Activated naive CD4-positive, alpha-beta T cell treated with anti-CD3 and anti-CD28 coated beads, Interleukin-2, amount 10 ng/mL, durations not matched to agents 7 days and 5 days (primary cell): ENCODE measurements at regions not wholly inside any gene's neighbourhood (a gene's known extent, or its start where the extent isn't known, plus 50 kb on each side); places are given as distances from the start of the nearest gene placed in this dataset.
"Not testable (repeated sequence)": the region's sequence is repeated elsewhere in the genome, so short reads cannot be mapped to it uniquely, and the experiment has no call there.

ENCODE experiments used
- CTCF ChIA-PET: fragments of 350-600 bp; sonication (Branson Sonifier 250); formaldehyde crosslinking; loops from one replicate; lab custom pipeline; 2021; ENCODE audit warnings: antibody characterized with exemption; lab: Charles Lee
- DNase-seq: peaks from one replicate; pipeline ENCODE4 v3.0.0-alpha.2; 2020
- H3K27ac Mint-ChIP-seq: one replicate; pipeline ENCODE4 v1.8.0; 2021; ENCODE audit warnings: mild to moderate bottlenecking, moderate library complexity, mixed read lengths
- H3K27me3 Mint-ChIP-seq: one replicate; pipeline ENCODE4 v1.8.0; 2021; ENCODE audit warnings: mild to moderate bottlenecking, mixed read lengths
- H3K36me3 Mint-ChIP-seq: one replicate; pipeline ENCODE4 v1.8.0; 2021; ENCODE audit warnings: mixed read lengths
- H3K4me1 Mint-ChIP-seq: one replicate; pipeline ENCODE4 v1.8.0; 2021; ENCODE audit warnings: mixed read lengths
- H3K4me3 Mint-ChIP-seq: one replicate; pipeline ENCODE4 v1.8.0; 2021; ENCODE audit warnings: mild to moderate bottlenecking, moderate library complexity, mixed read lengths
- H3K9me3 Mint-ChIP-seq: one replicate; pipeline ENCODE4 v1.8.0; 2021; ENCODE audit warnings: mixed read lengths

DNA sequence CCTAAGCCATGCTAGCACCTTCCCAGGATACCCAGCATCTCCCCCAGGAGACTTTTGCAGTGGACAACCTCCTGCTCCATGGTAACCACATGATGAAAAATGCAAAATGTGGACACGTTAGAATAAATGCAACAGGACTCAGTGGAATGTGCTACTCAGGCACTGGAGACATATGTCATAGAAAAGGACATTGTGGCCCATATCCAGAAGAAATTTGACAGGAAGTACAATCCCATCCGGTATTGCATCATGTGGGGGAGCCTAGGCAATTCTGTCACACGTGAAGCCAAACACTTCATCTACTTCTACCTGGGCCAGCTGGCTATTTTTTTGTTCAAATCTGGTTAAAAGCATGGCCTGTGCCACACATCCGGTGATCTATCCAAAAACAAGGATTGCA, 227.2 kb upstream of the GPR149 start:
- DNase-seq: no peak
- no peaks in the 10 kb centered on the region for H3K4me1 Mint-ChIP-seq
- no peak overlapping the region for H3K4me3 Mint-ChIP-seq
- no peaks in the 10 kb centered on the region for H3K9me3 Mint-ChIP-seq
- H3K27me3 Mint-ChIP-seq: no peaks in the 10 kb centered on the region
- H3K36me3 Mint-ChIP-seq: no peaks in the 10 kb centered on the region
- H3K27ac Mint-ChIP-seq: no peak overlapping the region
- CTCF ChIA-PET: no interaction called here

DNA sequence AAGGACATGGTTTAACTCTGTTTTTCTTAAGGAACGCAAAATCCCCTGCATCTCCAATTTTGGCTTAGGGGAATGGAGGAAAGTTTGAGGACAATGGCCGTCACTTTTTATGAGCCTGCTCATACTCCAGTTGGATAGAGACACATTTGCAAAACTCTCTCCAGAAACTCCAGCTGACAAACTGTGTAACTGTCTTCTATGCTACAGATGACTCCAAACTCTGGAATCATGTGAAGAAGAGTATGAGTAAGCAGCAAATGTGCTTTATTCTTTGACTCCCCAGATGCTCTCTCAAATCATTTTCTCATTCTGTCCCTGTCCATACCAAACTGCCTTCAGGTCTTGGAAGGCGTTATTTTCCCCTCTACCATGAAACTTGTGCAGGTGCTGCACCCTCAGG, 226.5 kb upstream of the GPR149 start:
- Mint-ChIP-seq H3K27ac (no peak overlapping the region), H3K27me3 (no peaks in the 10 kb centered on the region), H3K9me3 (no peaks in the 10 kb centered on the region), H3K4me3 (no peak overlapping the region), H3K36me3 (no peaks in the 10 kb centered on the region), H3K4me1 (no peaks in the 10 kb centered on the region)
- DNase-seq: no peak
- CTCF ChIA-PET: no interaction called here

DNA sequence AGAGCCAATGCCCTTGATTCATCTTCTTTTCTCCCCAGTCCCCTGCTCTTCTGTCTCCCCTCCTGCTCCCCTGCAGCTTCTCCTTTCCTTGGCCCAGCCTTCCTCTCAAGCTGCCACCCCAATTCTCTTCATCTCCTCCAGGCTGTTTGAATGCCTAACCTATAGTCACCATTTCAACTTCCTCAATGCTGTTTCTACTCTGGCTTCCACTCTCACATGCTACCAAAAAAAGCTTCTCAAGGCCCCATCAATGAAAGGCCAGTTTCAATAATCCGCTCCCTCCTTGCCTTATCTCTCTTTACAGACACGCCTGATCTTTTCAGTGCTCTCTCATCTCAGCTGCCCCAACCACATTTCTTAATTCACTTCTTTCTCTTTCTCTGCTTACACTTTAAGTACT, 212.2 kb upstream of the GPR149 start:
- no peaks in the 10 kb centered on the region for H3K4me1 Mint-ChIP-seq
- H3K36me3 Mint-ChIP-seq: no peaks in the 10 kb centered on the region
- no peak overlapping the region for H3K27ac Mint-ChIP-seq
- peaks cover 2% of the 10 kb centered on the region for H3K9me3 Mint-ChIP-seq
- H3K27me3 Mint-ChIP-seq: no peaks in the 10 kb centered on the region
- CTCF ChIA-PET: no interaction called here
- DNase-seq: no peak
- H3K4me3 Mint-ChIP-seq: no peak overlapping the region

DNA sequence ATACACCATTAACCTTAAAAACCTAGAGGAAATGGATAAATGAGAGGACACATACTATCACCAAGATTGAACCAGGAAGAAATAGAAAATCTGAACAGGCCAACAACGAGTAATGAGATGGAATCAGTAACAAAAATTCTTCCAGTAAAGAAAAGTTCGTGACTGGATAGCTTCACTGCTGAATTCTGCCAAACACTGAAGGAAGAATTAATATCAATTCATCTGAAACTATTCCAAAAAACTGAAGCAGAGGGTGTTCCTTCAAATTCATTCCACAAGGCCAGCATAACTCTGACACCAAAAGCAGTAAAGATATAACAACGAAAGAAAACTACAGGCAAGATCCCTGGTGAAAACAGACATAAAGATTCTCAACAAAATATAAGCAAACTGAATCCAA, 195.8 kb upstream of the GPR149 start:
- CTCF ChIA-PET: no interaction called here
- H3K9me3 Mint-ChIP-seq: peaks cover 21% of the 10 kb centered on the region
- no peaks in the 10 kb centered on the region for H3K36me3 Mint-ChIP-seq
- no peak overlapping the region for H3K4me3 Mint-ChIP-seq
- no peak for DNase-seq
- no peaks in the 10 kb centered on the region for H3K27me3 Mint-ChIP-seq
- no peak overlapping the region for H3K27ac Mint-ChIP-seq
- H3K4me1 Mint-ChIP-seq: no peaks in the 10 kb centered on the region

DNA sequence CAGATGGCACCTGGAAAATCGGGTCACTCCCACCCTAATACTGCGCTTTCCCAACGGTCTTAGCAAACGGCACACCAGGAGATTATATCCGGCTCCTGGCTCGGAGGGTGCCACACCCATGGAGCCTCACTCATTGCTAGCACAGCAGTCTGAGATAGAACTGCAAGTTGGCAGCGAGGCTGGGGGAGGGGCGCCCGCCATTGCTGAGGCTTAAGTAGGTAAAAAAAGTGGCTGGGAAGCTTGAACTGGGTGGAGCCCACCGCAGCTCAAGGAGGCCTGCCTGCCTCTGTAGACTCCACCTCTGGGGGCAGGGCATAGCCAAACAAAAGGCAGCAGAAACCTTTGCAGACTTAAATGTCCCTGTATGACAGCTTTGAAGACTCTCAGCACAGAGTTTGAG, 189.6 kb upstream of the GPR149 start:
- DNase-seq, H3K4me1 Mint-ChIP-seq, H3K36me3 Mint-ChIP-seq, CTCF ChIA-PET, H3K27me3 Mint-ChIP-seq, H3K27ac Mint-ChIP-seq, H3K4me3 Mint-ChIP-seq: not testable (repeated sequence)
- H3K9me3 Mint-ChIP-seq: peaks cover 19% of the 10 kb centered on the region

DNA sequence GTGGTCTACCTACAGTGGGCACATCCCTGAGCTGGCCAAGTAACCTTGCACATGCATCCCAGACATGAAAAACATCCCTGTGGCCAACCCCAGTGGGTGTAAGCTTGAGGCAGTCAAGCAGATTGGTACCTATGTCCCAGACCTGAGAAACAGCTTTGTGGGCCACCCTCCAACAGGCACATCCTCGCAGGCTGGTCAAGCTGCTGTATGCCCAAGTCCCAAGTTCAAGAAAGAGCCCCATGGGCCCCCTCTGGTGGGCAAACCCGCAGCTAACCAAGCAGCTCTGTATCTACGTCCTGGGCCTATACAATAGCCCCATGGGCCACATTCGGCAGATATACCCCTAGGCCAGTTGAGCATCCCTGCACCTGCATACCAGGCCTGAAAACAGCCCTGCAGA, 186.3 kb upstream of the GPR149 start:
- Mint-ChIP-seq H3K27me3 (no peaks in the 10 kb centered on the region), H3K4me3 (no peak overlapping the region)
- DNase-seq: no peak

DNA sequence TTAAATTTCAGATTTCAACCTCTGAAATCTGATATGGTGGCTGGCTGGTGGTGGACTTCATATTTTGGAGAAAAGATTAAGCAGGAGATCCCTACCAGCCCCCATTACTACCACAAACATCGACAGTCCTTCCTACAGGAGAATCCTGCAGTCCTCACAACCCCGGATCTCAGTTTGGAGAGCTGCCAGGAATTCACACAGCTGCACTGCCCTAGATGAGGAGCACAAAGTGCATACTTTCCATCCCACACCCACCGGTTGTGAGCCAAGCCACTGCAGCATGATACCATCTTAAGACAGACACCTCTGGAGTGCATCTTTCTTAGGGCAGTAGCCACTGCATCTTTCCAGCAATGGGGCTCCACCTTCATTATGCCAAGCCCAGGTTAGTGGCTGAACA, 185.5 kb upstream of the GPR149 start:
- Mint-ChIP-seq H3K9me3 (peaks cover 2% of the 10 kb centered on the region), H3K27ac (no peak overlapping the region), H3K4me3 (no peak overlapping the region), H3K36me3 (no peaks in the 10 kb centered on the region), H3K27me3 (no peaks in the 10 kb centered on the region), H3K4me1 (no peaks in the 10 kb centered on the region)
- CTCF ChIA-PET: no interaction called here
- DNase-seq: no peak

More for the DNA sequence above, 186.3 kb upstream of the GPR149 start:
- CTCF ChIA-PET: no interaction called here
- Mint-ChIP-seq H3K9me3 (peaks cover 5% of the 10 kb centered on the region), H3K4me1 (no peaks in the 10 kb centered on the region), H3K36me3 (no peaks in the 10 kb centered on the region), H3K27ac (no peak overlapping the region)

DNA sequence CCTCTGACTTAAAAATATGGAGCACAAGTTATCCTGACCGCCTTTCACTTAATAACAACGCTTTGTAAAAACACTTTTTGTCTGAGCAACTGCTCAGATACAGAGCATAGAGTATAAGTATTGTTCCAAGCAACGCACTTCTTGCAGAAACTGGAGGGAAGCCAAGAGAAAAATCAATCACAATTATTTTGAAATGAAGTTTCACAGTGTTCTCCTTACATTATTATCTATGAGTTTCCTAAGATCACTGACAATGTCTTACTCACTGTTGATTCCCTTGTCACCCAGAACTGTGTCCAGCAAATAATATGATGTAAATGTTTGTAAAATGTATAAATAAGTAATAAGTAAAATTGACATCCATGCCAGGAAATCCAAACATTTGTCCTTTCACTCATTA, 184.6 kb upstream of the GPR149 start:
- H3K4me1 Mint-ChIP-seq: no peaks in the 10 kb centered on the region
- H3K27me3 Mint-ChIP-seq: no peaks in the 10 kb centered on the region
- no peak overlapping the region for H3K27ac Mint-ChIP-seq
- CTCF ChIA-PET: no interaction called here
- H3K9me3 Mint-ChIP-seq: peaks cover 2% of the 10 kb centered on the region
- no peak overlapping the region for H3K4me3 Mint-ChIP-seq
- no peak for DNase-seq
- H3K36me3 Mint-ChIP-seq: no peaks in the 10 kb centered on the region

DNA sequence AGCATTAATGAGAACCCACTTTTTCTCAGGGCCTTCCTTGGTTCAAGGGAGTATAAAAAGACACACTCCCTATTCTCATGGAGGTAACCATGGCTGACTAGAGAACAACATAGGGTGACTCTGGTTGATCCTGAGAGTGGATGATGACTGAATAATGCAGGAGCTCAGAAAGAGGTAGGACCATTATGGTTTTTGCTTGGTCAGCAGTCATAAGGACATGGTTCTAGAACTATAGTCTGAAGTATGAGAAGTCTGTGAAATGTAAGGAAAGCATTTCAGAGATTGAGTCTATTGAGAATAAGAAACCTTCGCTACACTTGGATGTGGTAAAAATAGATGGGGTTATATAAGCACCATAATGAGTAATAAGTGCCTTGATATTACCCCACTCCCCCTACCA, 184.1 kb upstream of the GPR149 start:
- H3K27me3 Mint-ChIP-seq: no peaks in the 10 kb centered on the region
- H3K9me3 Mint-ChIP-seq: peaks cover 2% of the 10 kb centered on the region
- no peak overlapping the region for H3K27ac Mint-ChIP-seq
- DNase-seq: no peak
- CTCF ChIA-PET: no interaction called here
- H3K4me1 Mint-ChIP-seq: no peaks in the 10 kb centered on the region
- H3K4me3 Mint-ChIP-seq: no peak overlapping the region
- H3K36me3 Mint-ChIP-seq: no peaks in the 10 kb centered on the region

DNA sequence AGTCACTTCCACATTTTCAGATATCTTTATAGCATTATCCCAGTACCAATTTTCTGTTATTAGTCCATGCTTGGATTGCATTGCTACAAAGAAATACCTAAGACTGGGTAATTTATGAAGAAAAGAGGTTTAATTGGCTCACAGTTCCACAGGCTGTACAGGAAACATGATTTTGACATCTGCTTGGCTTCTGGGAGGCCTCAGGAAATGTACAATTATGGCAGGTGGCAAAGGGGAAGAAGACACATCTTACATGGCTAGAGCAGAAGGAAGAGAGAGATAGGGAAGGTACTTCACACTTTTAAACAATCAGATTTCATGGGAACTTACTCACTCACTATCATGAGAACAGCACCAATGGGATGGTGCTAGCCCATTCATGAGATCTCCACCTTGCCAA, 172.3 kb upstream of the GPR149 start:
- no peak for DNase-seq
- no peaks in the 10 kb centered on the region for H3K4me1 Mint-ChIP-seq
- no peak overlapping the region for H3K4me3 Mint-ChIP-seq
- H3K36me3 Mint-ChIP-seq: no peaks in the 10 kb centered on the region
- H3K27ac Mint-ChIP-seq: no peak overlapping the region
- CTCF ChIA-PET: no interaction called here
- H3K27me3 Mint-ChIP-seq: no peaks in the 10 kb centered on the region
- peaks cover 2% of the 10 kb centered on the region for H3K9me3 Mint-ChIP-seq

DNA sequence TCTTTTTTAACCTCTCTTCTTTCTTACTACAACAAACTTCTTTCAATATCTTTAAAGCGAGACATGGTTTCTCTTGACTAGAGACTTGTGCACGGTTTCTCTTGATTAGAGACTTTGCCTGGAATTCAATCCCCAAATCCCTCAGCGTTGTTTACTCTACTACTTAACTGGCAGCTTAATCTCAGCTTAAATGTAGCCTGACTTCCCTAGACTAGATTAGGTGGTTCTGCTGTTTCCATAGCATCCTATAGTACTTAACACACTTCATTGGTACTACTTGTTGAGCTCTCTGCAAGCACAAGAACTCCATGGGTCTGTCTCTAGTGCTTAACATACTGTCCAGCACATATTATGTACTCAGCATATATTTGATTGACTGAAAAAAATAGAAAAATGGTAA, 168.2 kb upstream of the GPR149 start:
- CTCF ChIA-PET: no interaction called here
- Mint-ChIP-seq H3K9me3 (peaks cover 2% of the 10 kb centered on the region), H3K36me3 (no peaks in the 10 kb centered on the region), H3K4me3 (no peak overlapping the region), H3K27me3 (no peaks in the 10 kb centered on the region), H3K4me1 (no peaks in the 10 kb centered on the region), H3K27ac (no peak overlapping the region)
- no peak for DNase-seq

DNA sequence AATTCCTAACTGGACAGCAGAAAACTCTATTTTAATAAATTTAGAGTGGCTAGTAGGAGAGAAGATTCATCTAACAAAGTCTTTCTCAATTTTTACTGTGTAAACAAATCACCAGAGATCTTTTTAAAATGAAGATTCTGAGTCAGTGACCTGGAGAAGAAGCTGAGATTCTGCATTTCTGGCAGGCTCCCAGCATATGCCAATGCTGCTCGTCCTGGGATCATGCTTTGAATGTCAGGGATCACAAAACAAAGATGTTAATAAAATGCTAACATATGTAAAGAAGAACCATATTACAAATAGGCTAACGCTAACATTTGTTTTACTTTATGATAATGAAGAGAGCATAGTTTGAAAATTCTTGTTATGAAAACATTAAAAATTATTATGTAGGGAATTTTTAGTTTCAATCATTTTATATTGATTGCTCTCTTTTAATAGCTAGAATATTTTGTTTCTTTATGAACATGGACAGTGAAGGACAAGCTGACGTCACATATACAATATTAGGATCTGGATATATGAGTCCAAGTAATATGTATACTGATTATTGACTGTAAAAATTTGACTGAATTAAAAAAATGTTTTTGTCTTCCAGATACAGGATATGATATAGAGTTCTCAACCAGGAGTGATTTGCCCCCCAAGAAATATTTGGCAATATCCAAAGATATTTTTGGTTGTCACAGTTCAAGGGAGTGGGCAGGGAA, 160.8 kb upstream of the GPR149 start:
- CTCF ChIA-PET: no interaction called here
- Mint-ChIP-seq H3K4me1 (no peaks in the 10 kb centered on the region), H3K4me3 (no peak overlapping the region), H3K27me3 (no peaks in the 10 kb centered on the region), H3K36me3 (no peaks in the 10 kb centered on the region), H3K9me3 (no peaks in the 10 kb centered on the region), H3K27ac (no peak overlapping the region)
- DNase-seq: no peak

DNA sequence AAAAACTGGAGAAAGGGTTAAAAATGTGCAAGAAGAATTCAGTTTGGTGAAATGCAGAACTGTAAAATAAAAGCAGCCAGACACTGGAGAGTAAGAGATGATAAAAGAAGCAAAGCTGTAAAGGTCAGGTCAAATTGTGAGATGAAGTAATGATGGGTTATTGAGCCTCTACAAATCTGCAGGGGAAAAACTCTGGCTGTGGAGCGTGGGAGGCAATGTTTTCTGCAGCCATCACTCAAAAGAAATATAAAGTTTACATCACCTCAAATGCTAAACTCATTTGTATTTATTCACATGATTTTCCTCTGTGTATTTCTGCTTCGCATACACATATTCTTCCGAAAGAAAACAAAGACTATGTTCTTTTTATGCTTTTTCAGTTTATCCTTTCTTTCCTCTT, 158.8 kb upstream of the GPR149 start:
- H3K4me1 Mint-ChIP-seq: no peaks in the 10 kb centered on the region
- H3K36me3 Mint-ChIP-seq: no peaks in the 10 kb centered on the region
- H3K4me3 Mint-ChIP-seq: no peak overlapping the region
- no peaks in the 10 kb centered on the region for H3K27me3 Mint-ChIP-seq
- no peak for DNase-seq
- CTCF ChIA-PET: no interaction called here
- no peaks in the 10 kb centered on the region for H3K9me3 Mint-ChIP-seq
- H3K27ac Mint-ChIP-seq: no peak overlapping the region

DNA sequence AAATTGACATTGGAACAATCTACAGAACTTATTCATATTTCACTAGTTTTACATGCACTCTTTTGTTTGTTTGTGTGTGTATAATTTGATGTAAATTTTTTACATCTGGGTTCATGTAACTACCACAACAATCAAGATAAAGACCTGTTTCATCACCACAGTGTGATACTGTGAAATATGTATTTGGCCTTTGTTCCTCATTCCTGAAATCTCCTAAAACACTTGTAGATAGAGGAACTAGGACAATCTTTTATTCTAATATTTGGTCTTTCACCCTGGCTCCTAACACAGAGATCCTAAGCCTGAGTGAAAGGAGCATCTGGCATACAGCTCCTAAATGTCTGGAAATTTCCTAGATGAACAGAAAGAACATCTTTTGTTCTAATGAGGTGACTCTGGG, 155.0 kb upstream of the GPR149 start:
- Mint-ChIP-seq H3K36me3 (no peaks in the 10 kb centered on the region), H3K27ac (no peak overlapping the region), H3K9me3 (no peaks in the 10 kb centered on the region), H3K4me3 (no peak overlapping the region), H3K4me1 (no peaks in the 10 kb centered on the region), H3K27me3 (no peaks in the 10 kb centered on the region)
- no peak for DNase-seq
- CTCF ChIA-PET: no interaction called here

DNA sequence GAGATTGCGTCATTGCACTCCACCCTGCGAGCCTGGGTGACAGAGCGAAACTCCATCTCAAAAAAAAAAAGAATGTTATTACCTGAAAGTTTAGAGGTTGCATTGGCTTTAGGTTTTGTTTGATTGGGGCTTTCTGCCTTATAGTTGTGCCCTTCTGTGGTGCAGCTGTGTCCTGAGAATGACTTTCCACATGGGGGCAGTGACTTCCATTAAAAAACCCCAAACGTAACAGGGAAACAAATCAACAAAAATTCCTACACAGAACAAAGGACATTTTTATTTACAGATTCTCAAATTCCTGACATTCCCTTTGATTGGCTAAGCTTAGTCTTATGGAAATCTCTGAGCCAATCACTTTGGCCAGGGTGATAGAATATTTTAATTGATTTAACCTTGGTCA, 154.1 kb upstream of the GPR149 start:
- no peaks in the 10 kb centered on the region for H3K27me3 Mint-ChIP-seq
- DNase-seq: no peak
- no peak overlapping the region for H3K27ac Mint-ChIP-seq
- H3K4me3 Mint-ChIP-seq: no peak overlapping the region
- H3K36me3 Mint-ChIP-seq: no peaks in the 10 kb centered on the region
- CTCF ChIA-PET: no interaction called here
- no peaks in the 10 kb centered on the region for H3K9me3 Mint-ChIP-seq
- H3K4me1 Mint-ChIP-seq: no peaks in the 10 kb centered on the region
